GM18858 (cell line): ENCODE measurements at regions not wholly inside any gene's neighbourhood (a gene's known extent, or its start where the extent isn't known, plus 50 kb on each side); places are given as distances from the start of the nearest gene placed in this dataset.
"Not testable (repeated sequence)": the region's sequence is repeated elsewhere in the genome, so short reads cannot be mapped to it uniquely, and the experiment has no call there.

Experiments
- ATAC-seq: cut with Tn5 transposase; IDR thresholded peaks from one replicate; pipeline ENCODE4 v1.9.1; 2021; ENCODE audit not compliant: unreplicated experiment

GRCh38 chr4:174183259-174183658, 100.2 kb downstream of the FBXO8 start:
- ATAC-seq, result no peak

- no peak for ATAC-seq
These were observed 101.6 kb downstream of the FBXO8 start for GRCh38 chr4:174181827-174182226.

- ATAC-seq, result no peak
These were observed 105.9 kb downstream of the FBXO8 start for GRCh38 chr4:174177536-174177935.

DNA sequence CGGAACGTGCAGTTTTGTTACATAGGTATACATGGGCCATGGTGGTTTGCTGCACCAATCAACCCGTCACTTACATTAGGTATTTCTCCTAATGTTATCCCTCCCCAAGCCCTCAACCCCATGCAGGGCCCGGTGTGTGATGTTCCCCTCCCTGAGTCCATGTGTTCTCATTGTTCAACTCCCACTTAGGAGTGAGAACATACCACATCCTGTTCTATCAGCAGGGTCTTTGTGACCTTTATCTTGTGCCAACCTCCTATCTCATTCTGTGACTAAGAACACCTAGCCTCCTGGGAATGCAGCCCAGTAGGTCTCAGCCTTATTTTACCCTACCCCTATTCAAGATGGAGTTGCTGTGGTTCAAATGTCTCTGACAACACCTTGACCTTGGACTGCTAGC, 107.6 kb downstream of the FBXO8 start:
- ATAC-seq, result not testable (repeated sequence)

- no peak for ATAC-seq
These were observed 110.1 kb downstream of the FBXO8 start for GRCh38 chr4:174173360-174173759.

DNA sequence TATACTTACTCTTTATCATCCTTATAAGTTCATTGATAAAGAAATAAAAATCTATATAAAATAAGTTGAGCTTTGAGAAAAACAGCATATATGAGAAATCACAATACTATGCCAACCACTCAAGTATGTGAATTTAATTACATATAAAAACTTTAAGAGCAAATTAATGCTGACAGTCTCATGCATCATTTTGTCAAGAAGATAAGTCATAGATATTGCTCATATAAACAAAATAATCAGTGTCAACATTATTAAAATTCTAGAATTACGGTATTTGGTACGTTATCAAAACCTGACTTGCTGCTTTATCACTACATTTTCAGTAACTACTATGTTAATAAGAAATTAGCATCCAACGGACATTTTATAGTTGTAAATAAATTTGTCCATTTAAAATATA, 111.2 kb downstream of the FBXO8 start:
- no peak for ATAC-seq

DNA sequence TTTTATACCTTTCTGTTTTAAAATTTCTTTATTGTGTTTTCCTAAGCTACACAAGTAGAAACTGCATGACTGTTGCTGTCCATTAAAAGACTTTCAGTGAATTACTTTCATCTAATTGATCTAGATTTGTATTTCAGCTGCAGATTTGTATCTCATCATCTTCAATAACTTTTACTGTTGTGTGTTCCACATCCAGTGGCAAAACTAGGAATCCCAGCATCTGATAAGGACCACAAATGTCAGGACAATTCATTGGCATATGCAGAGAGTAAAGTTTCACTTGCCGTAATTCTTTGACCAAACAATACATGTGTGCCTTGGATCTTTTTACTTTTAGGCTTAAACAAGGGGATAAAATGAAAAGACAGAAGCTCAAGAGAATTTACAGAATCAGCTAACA, 112.6 kb downstream of the FBXO8 start:
- ATAC-seq, result no peak

DNA sequence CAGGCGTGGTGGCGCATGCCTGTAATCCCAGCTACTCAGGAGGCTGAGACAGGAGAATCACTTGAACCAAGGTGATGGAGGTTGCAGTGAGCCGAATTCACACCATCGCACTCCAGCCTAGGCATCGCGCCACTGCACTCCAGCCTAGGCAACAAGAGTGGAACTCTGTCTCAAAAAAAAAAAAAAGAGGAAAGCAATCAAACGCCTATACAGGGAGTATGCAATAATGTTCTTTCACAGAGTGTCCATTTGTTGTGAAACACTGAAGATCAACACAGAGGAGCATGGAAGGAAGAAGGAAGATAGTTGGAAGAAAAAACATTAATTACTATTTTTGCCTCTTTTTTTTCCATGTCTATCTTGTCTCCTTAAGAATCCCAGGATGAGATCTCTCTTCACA, 113.4 kb downstream of the FBXO8 start:
- ATAC-seq, result no peak

- ATAC-seq, result no peak
These were observed 126.3 kb downstream of the FBXO8 start for GRCh38 chr4:174157106-174157607.

DNA sequence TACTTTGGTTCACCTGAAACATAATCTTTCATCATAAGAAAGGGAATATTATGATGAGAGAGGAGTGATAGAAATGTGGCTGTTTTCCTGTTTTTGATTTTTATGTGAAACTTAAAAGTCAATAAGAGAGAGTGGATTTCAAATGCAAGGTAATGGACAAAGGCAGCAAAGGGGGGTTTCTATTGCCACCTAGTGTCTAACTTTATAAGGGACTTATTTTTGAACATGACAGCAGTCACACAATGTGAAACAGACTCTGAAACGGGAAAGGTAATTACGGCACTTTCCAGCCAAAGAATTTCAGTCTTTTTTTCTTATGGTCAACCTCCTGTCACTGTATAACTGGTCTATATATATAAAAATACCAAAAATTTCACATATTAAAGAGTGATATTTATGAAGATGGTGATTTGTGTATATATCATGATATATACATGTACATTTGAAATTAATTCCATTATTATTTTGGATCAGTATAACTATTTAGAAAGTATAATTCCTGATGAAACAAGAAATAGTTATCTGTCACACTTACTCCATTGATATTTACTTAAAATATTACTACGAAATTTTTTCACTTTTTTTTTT, 127.1 kb downstream of the FBXO8 start:
- ATAC-seq, result peak; percentile 91

DNA sequence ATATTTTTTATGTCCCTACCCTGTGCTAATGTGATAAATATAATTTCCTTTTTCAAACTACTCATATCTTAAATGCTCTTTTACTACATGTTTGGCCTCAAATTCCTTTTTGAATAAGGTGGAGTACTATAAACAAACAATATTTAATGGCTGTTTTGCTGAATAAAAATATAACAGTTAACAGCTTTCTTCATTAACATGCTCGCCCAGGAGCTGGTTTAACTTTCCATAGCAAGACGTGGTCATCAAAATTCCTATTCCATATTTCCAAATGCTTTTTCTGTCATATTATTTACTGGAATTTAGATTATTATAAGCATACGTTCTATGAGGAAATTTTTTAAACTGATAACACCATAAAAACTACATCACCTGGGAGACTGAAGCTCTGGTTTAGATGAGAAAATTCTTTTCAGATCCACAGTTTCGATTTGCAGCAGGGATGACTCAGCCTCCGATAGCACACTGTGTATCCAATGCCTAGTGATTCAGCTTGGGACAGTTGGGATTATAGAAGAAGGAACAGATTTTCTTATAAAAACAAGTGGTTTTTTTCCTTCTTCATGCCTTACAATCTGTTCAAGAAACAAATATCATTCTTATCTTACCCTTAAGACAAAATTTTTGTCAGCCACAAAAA, 129.1 kb downstream of the FBXO8 start:
- ATAC-seq, result no peak

- no peak for ATAC-seq
These were observed 130.6 kb downstream of the FBXO8 start for GRCh38 chr4:174152717-174153466.

- no peak for ATAC-seq
These were observed 135.6 kb downstream of the FBXO8 start for GRCh38 chr4:174147863-174148262.

GRCh38 chr4:174144106-174144505, 139.4 kb downstream of the FBXO8 start:
- ATAC-seq, result no peak

DNA sequence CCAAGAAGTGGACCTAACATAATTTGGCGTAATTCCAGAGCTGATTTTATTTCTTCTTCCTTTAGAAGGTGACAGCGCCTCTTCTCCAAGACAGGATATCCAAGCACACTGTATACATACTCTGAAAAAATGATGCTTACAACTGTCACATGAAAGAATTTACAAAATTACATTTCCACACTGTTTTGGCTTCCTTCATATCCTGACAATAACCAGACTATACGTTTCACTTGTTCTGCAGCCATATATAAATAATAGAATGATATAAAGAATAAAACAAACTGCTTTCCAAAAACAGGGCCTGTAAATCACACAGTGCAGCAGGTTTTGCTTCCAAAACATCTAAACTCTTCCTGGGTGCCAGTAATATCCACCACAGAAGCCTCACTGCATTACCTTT, 141.6 kb downstream of the FBXO8 start:
- no peak for ATAC-seq

DNA sequence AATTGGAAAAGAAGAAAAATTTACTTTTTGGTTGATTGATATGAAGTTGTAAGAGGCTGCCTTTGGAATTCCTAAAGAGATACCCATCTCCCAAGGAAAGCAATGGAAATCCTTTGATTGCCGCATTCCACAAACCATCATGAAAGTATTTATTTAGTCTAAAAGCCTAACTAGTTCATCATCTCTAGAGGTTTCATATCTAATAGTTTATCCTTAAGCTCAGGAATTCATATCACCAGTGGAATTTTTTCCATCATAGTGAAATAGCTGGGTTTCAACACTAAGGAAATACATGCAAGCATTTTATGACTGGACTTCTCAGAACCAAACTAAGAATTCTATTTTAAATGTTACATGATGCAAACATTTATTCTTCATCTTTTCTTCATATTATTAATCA, 144.9 kb downstream of the FBXO8 start:
- no peak for ATAC-seq

DNA sequence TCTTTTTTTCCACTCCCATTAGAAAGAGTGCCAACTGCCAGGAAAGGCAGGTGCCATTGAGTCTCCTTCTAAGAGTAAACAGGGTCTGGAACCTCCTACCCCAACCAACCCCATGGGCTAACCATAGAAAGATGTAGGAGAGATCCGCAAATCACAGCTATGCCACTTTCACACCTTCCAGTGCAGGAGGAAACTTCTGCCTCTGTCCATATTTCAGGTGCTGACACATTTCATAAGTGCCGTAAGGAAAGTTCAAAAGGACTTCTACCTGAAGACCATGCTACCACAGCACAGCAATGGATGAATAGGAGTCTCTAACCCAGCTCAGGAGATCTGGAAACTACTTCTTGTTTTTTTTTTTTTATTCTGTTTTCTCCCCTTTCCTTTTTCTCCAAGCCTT, 145.8 kb downstream of the FBXO8 start:
- no peak for ATAC-seq

GRCh38 chr4:174135936-174136406, 147.5 kb downstream of the FBXO8 start:
- no peak for ATAC-seq

DNA sequence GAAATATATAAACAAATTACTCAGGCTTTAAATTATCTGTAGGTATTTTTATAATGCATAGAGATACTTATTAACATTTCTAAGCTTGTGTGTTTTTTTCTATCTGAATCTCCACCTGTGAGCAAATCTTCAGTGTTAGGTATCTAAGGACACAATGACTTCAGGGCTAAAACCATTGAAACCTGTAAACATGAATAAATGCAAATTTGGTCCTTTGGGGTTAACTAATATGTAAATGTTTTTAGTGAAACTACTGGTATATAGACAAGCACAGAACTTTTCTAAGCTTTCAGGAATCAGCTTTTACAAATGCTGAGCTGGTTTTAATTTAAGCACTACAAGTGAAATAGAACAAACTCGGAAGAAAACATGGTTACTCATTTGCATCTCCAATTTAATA, 147.9 kb downstream of the FBXO8 start:
- no peak for ATAC-seq

- ATAC-seq, result no peak
These were observed 149.1 kb downstream of the FBXO8 start for GRCh38 chr4:174134361-174134760.

DNA sequence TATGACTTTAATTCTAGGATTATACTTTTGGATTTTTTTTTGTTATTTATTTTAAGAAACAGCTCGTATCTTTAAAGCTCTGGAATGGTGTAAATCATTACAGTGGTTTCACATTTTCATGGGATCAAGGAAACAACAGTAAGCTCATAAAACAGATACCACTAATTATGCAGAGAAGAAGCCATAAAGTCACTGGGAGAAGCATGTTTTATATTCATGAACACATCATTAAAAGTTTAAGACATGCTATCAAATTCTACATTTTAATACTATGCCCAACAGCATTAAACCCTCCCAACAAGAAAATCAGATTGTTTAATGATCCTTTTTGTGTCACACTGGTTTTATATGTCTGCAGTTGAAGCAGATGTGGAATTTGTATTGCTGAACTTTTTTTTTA, 149.9 kb downstream of the FBXO8 start:
- no peak for ATAC-seq

DNA sequence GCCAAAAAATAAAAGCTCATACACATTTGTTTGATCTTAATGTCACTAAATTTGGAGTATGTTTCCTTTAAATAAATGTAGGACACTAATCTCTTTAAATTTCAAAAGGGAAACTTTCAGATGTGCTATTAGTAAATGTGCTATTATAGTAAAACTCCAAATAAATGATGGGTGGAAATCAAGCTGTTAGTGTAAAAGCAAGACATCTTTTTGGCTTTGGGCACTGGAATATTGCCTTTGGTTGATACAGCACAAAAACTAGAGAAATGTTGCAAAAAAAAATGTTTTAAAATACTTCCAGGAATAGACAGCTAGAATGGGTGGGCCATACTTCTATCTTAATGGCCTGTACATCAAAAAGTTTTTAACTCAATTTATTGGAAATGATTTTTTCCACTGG, 151.6 kb downstream of the FBXO8 start:
- no peak for ATAC-seq
